GM19463 (cell line): ENCODE measurements at regions not wholly inside any gene's neighbourhood (a gene's known extent, or its start where the extent isn't known, plus 50 kb on each side); places are given as distances from the start of the nearest gene placed in this dataset.

Source experiments
- ATAC-seq: cut with Tn5 transposase; IDR thresholded peaks from one replicate; pipeline ENCODE4 v1.9.1; 2021; ENCODE audit warnings: mild to moderate bottlenecking, moderate library complexity; ENCODE audit not compliant: unreplicated experiment

DNA sequence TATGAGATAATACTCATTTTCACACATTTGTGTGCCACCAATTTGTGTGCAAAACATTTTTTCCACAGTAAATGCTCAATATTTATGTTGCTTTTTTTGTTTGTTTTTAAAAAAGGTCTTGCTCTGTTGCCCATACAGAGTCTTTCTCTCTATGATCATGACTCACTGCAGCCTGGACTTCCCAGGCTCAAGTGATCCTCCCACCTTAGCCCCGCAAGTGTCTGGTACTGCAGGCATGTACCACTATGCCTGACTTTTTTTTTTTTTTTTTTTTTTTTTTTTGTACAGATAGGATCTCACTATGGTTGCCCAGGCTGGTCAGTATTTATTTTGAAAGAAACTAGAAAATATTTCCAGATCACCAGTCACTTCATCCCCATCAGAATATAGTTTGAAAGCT, 297.8 kb upstream of the GYPC start:
- no peak for ATAC-seq

DNA sequence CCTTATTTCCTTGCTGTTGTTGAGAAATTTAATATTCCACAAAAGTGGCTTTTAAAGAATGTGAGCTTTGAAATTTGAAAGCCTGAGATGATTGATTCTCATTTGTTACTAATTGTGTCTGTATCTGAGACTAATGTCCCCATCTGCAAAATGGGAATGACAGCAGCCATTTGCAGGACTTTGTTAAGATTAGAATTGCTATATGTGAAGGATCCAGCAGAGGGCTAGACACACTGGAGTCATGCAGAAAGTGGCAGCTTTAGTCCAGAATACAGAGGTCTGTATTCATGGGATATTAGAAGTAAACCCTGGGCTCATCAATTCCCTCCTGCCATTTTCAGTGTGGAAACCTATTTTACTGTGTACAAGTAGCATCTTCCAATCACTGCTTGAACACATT, 296.5 kb upstream of the GYPC start:
- peak; percentile 73 for ATAC-seq

DNA sequence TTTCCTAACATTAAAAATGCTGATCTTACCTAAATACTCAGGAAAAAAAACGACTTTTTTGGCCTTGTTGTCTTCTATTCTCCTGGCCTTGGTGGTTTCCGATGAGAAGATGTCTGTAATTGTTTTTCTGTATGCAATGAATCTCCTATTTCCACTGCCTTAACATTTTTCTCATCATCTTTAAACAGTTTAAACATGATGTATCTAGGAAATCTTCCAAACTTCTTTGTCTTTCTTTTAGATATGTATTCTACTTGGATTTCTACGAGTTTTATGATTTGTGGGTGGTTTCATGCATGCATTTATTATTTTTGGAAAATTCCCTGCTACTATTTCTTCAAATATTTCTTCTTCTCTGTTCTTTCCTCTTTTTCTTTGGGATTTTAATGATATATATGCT, 288.6 kb upstream of the GYPC start:
- ATAC-seq: no peak

DNA sequence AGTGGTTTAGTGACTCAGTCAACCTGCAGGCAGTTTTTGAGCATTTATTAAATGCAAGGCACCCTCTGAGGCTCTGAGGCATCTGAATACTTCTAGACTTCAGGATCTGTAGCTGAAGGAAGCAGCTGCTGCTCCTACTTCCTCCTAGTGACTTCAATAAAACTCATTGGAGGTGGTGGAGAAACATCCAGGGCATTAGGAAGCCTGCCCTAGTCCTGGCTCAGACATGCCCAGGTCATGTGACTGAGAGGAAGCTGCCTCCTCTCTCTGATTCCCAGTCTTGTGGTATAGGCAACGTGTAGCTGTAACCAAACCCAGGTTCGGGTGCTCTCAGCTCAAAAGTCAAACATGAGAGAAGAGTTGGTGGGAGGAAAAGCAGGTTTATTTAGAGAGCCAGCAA, 287.2 kb upstream of the GYPC start:
- ATAC-seq: no peak

DNA sequence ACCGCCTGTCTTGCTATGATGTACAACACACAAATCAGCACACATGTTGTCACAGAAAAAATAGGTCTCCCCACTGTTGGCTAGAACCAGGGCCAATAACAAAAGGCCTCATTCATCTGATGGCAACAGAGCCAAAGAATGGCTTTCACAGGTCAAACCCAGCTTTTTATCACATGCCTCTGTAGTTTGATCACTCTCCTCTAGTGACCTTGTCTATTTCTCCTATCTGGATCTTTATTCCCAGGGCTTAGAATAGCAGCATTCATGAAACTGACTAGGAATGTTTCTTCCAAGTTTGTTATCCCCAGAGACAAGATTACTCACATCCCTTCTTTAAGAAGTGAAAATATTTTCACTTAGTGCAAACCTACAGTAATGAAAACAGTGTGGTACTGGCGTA, 285.8 kb upstream of the GYPC start:
- no peak for ATAC-seq

DNA sequence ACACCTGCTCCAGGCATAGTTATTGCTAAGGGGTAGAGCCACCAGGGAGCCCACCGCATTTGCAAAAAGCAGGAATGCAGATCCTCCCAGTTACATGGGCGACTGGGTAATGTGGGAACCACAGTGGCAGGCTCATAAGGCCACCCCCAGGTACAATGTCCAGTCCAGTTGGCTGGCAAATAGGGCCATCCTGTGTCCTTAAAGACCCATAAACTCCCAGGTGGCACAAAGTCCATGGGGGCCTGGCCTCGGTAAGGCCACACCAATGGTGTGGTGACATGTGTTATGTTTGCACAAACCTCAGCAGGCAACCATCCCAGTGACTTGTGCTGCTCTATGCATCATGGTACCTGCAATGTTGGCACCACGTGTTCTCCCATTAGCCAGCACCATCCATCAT, 283.6 kb upstream of the GYPC start:
- ATAC-seq: no peak

DNA sequence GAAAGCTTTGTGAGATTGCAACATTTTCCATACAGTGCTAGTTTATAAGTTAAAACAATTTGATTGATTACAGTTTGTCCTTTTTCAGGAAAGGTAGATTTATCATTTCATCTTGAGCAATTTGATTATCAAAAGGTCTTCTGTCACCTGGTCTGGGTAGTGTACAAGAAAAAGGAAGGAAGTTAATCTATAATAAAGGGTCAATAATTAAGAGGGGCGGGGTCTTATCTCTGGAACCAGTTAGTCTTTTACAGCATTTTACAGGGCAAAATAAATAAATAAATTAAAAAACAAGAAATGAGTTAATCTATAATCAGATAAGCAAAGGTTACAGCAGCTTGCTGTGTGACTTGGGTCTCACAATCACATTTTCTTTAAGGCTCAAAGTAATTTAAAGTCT, 277.8 kb upstream of the GYPC start:
- ATAC-seq: no peak

DNA sequence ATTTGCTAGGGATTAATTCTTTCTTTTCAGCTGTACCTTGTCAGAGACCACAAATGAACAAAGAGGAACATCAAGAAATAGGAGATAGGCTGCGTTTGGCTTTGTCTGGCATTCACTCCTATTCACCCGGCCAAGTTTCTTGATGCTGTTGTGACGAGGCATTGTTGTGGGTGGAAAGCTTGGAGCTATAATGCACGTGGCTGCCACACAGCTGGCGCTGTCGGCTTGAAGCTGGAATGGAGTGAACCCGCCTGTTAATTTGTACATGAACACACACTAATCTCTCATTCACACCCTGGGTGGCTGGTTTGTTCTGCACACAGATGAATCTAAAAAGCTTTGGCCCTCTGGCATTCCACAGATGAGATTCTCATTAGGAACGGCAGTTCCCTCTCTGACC, 274.9 kb upstream of the GYPC start:
- no peak for ATAC-seq

DNA sequence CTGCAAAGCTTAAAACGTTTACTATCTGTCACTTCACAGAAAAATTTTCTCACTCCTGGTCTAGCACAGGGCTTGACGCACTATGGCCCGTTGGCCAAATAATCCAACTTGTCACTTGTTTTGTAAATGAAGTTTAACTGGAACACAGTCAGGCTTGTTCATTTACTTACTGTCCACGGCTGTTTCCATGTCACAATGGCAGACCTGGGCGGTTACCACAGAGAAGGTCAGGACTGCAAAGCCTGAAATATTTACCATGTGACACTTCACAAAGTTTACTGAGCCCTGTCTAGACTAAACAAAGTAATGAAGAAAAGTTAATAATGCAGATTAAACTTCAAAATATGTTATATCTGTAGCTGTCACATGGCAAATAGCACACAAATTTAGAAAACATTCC, 273.0 kb upstream of the GYPC start:
- ATAC-seq: no peak

DNA sequence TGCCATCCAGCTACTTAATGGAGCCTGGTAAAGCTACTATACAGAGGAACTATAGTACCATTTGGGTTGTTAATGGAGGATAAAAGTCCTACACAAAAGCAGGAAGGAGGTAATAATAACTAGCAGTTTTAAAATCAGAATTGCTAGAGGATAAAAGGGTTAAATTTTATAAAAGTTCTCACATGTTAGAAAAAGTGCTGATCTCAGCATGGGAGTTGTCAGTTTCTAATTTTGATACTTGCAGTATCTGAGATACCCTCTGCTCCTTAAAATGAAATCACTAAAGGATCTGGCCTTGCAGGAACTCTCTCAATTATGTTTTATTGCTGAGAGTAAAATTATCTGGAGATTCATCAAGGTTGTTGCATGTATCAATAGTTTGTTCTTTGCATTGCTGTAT, 272.2 kb upstream of the GYPC start:
- no peak for ATAC-seq

DNA sequence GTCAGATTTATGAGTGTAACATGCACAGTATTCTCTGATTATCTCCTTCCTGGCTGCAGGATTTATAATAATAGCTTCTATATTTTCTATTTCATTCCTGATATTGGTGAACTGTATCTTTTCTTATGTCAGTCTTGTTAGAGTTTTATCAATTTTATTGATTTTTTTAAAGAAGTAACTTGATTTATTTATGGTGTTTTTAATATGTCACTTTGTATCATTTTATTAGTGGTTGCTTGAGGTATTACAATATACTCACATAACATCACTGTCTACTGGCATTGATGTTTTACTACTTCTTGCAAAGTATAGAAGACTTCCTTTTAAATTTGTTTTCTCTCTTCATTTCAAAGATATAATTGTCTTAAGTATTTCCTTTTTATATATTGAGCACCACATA, 270.5 kb upstream of the GYPC start:
- no peak for ATAC-seq

DNA sequence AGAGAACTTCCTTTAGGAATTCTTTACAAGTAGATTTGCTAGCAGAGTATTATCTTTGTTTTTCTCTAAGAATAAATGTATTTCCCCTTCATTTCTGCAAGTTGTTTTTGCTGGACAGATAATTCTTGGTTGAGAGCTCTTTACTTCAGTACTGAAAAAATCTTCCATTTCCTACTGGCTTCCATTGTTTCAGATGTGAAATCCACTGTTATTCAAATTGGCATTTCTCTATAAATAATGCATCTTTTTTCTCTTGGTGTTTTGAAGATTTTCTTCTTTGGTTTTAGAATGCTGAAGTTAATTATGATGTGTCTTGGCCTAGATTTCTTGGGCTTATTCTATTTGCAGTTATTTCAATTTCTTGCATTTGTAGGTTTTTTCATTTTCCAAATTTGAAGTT, 270.0 kb upstream of the GYPC start:
- ATAC-seq: no peak

DNA sequence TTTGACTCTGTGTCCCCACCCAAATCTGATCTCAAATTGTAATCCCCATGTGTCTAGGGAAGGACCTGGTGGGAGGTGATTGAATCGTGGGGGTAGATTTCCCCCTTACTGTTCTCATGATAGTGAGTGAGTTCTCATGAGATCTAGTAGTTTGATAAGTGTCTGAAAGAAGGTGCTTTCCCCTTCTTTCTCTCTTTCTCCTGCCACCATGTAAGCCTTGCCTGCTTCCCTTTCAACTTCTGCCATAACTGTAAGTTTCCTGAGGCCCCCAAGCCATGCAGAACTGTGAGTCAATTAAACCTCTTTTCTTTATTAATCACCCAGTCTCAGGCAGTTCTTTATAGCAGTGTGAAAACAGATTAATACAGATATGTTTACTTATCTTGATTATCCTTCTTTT, 266.5 kb upstream of the GYPC start:
- ATAC-seq: no peak

DNA sequence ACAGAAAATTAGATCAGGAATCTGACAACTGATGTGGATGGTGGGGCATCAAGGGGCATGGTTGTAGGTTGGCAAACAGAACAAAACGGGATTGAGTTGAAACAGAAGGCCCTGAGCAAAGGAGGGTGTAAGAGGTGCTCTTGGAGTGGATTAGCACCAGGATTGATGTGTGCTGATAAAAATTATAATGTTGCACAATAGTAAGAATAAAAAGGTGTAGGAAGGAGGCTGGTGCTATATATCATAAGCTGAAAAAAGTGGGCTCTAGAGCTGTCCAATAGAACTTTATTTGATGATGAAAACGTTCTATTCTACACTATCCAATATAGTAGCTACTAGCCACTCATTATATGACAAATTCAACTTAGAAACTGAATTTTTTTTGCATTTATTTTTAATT, 263.1 kb upstream of the GYPC start:
- ATAC-seq: no peak

DNA sequence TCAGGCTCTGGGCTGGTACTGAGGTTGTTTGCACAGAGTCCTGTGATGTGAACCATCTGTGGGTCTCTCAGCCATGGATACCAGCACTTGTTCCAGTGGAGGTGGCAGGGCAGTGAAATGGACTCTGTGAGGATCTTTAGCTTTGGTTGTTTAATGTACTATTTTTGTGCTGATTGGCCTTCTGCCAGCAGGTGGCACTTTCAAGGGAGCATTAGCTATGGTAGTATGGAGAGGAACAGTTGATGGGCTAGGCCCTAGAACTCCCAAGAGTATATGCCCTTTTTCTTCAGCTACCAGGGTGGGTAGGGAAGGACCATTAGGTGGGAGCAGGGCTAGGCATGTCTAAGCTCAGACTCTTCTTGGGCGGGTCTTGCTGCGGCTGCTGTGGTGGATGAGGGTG, 257.0 kb upstream of the GYPC start:
- ATAC-seq: peak; percentile 45

DNA sequence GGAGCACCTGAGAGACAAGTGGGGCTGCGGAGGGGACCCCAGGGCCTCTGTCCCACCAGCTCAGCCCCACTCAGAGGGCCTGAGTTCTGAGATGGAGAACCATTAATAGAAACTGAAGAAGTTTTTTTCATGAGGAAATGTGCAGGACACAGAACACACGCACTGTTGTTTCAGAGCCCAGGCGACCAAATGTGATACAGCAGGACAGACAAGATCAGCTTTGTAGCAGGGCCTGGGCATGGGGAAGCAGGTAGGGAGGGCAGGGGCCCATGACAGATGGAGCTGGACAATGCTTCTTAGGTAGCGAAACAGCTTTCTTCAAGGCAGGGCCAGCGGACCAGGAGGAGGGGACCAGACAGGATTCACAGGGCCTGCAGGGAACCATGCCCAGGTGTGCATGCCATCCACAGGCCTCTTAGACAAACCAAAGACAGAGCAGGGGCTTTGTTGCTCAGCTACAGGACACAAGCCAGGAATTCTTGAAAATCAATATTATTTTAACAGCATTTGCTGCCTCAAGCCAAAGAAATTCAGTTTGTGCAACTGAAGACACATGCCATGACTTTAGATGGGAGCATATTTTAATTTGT, 252.8 kb upstream of the GYPC start:
- ATAC-seq: no peak

DNA sequence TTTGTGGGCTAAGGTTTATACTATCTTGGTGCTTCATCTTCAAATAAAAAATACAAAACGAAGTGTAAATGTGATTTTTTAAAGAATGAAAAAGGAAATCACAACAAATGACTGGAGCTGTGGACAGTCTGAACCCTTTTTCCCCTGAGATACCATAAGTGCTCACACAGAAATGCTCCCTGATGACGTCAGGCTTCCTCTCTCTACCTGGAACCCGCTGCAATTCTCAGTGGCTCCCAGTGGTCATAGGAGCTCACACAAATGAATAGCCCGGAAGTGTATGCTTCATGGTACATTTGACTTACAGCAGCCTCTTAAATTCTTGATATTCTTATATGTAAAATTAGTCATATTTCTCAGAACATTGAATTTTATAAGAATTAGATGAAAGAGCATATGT, 249.7 kb upstream of the GYPC start:
- ATAC-seq: no peak

DNA sequence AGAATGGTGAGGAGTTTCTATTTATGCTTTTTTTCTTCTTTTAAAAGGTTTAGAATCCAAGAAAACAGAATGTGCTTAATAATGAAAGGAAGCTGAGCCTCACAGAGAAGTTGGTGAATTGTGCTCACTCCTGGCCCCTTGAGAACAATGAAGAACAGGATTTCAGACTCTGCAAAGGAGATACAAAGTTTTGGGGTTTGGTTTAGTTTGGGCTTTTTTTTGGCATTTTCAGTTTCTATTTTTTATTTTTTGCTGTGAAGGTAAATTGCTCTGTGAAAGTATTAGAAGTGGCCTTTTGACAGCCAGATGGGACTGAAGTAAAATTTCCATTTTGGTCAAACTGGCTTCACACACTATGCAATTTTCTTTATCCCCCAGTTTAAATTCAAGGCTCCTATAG, 247.3 kb upstream of the GYPC start:
- no peak for ATAC-seq

DNA sequence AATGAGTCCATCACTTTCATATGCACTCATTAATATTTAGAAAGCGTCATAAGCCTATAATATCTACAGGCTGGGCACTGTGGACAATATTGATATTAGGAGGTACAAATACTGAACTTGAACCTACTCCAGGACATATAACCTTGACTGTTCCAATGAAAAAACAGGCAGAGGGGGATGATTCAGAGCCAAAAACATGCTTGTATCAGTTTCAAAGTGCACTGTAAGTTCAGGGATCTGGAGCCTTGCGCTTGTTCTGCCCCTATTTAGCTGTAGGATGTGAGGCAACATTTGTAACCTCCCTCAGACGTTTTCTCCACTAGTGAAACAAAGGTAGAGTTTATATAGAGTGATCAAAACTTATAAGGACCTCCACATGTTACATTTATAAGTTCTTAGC, 246.1 kb upstream of the GYPC start:
- no peak for ATAC-seq

DNA sequence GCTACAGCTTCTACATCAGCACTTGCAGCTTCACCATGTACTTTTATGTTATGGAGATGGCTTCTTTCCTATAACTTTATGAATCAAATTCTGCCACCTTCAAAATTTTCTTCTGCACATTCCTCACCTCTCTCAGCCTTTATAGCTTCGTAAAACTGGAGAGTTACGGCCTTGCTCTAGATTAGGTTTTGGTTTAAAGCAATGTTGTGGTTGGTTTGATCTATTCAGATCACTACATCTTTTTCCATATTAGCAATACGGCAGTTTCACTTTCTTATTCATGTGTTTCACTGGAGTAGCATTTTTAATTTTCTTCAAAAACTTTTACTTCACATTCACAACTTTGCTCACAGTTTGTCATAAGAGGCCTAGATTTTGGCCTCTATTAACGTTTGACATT, 242.9 kb upstream of the GYPC start:
- no peak for ATAC-seq

DNA sequence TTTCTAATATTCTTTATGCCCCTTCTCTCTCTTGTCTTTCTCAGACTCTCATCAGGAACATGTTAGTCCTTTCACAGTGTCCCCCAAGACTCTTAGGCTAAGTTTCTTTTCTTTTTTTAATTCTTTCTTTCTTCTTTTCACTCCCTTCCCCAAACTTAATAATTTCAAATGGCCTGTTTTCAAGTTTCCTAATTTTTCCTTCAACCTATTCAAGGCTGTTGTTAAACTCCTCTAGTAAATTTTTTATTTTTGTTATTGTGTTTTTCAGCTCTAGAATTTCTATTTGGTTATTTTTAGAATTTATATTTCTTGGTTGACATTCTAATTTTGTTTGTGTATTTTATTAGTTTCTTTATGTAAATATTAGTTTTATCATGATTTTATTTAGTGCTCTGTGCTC, 236.6 kb upstream of the GYPC start:
- ATAC-seq: no peak

DNA sequence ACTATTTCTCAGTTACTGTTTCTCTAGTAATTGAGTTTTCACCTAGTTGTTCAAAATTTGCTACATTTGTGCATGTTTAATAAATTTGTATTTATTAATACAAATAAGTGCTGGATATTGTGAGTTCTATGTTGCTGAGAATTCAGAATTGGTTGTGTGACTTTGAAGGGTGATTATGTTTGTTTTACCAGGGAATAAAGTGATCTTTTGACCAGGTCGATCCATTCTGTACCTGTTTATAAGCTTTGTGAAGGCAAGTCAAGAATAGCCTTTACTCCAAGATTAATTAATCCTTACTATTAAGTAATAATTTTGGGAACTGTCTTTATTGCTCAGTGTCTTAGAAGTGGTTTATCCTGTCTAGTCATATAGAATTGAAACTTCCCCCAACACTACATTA, 230.0 kb upstream of the GYPC start:
- ATAC-seq: no peak

DNA sequence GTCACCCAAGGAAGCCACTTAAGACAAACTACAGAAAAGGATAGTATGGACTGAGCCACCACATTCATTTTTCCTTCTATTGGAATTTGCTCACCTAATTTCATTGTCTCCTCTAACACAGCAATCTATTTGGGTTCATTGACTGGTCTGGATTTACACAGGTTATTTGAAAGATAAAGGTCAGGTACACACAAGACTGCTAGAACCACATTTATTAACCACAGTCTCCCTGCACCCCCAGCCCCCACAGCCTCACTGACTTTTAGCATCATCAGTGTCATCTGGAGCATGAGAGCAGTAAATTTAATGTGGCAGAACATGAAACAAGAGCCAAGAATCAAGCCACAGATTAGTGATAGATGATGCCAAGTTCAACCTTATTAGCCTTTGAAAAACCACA, 226.9 kb upstream of the GYPC start:
- ATAC-seq: no peak

DNA sequence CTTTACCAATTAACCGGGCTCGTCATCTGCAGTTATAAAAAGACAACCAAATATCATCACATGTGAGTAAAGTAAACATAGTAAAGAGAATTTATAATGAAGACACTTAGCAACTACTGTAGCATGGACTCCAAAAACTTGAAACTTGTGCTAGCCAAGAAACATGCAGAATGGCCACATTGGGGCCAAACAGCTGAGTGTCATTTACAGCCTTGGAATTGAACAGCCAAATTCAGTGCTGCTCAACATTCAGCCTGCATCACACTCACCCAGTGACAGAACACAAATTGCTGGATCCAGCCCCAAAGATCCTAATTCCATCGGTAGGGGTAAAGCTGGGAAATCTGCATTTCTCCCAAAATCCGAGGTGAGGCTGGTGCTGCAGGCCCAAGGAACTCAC, 224.8 kb upstream of the GYPC start:
- ATAC-seq: no peak
